WTC11 (cell line): ENCODE measurements at regions not wholly inside any gene's neighbourhood (a gene's known extent, or its start where the extent isn't known, plus 50 kb on each side); places are given as distances from the start of the nearest gene placed in this dataset.

Source experiments
- E2F1 ChIP-seq: sonication (generic); formaldehyde crosslinking; IDR thresholded peaks from 2 replicates; pipeline ENCODE4 v1.8.0; 2022; ENCODE audit warnings: mild to moderate bottlenecking, missing genetic modification reagents
- E2F4 ChIP-seq: sonication (generic); formaldehyde crosslinking; IDR thresholded peaks from 2 replicates; pipeline ENCODE4 v1.8.1; 2022; ENCODE audit warnings: low read depth, mild to moderate bottlenecking, moderate library complexity, missing genetic modification reagents, borderline replicate concordance
- SMAD4 ChIP-seq: sonication (generic); formaldehyde crosslinking; IDR thresholded peaks from 2 replicates; pipeline ENCODE4 v1.8.0; 2022; ENCODE audit warnings: mild to moderate bottlenecking, missing genetic modification reagents
- TEAD1 ChIP-seq: sonication (generic); formaldehyde crosslinking; IDR thresholded peaks from 2 replicates; pipeline ENCODE4 v1.8.0; 2022; ENCODE audit warnings: mild to moderate bottlenecking, missing genetic modification reagents
- TF ChIP-seq, protein P1 (sequence below): fragments of 200-600 bp; IDR thresholded peaks from 2 replicates; pipeline ENCODE4 v1.8.0; 2022; ENCODE audit warnings: antibody characterized with exemption
- TF ChIP-seq, protein P2 (sequence below): sonication (generic); formaldehyde crosslinking; IDR thresholded peaks from 2 replicates; pipeline ENCODE4 v1.8.0; 2022; ENCODE audit warnings: mild to moderate bottlenecking, missing genetic modification reagents
- TF ChIP-seq, protein P3 (sequence below): sonication (generic); formaldehyde crosslinking; IDR thresholded peaks from 2 replicates; pipeline ENCODE4 v1.8.0; 2022; ENCODE audit warnings: missing genetic modification reagents

- TF ChIP-seq, protein P1, sequence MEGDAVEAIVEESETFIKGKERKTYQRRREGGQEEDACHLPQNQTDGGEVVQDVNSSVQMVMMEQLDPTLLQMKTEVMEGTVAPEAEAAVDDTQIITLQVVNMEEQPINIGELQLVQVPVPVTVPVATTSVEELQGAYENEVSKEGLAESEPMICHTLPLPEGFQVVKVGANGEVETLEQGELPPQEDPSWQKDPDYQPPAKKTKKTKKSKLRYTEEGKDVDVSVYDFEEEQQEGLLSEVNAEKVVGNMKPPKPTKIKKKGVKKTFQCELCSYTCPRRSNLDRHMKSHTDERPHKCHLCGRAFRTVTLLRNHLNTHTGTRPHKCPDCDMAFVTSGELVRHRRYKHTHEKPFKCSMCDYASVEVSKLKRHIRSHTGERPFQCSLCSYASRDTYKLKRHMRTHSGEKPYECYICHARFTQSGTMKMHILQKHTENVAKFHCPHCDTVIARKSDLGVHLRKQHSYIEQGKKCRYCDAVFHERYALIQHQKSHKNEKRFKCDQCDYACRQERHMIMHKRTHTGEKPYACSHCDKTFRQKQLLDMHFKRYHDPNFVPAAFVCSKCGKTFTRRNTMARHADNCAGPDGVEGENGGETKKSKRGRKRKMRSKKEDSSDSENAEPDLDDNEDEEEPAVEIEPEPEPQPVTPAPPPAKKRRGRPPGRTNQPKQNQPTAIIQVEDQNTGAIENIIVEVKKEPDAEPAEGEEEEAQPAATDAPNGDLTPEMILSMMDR = no peak
- TF ChIP-seq, protein P2, sequence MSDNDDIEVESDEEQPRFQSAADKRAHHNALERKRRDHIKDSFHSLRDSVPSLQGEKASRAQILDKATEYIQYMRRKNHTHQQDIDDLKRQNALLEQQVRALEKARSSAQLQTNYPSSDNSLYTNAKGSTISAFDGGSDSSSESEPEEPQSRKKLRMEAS (CRISPR knock-in tag) = no peak
- TF ChIP-seq TEAD1 (CRISPR knock-in tag) (no peak), SMAD4 (CRISPR knock-in tag) (no peak), E2F4 (no peak), E2F1 (no peak)
- TF ChIP-seq, protein P3, sequence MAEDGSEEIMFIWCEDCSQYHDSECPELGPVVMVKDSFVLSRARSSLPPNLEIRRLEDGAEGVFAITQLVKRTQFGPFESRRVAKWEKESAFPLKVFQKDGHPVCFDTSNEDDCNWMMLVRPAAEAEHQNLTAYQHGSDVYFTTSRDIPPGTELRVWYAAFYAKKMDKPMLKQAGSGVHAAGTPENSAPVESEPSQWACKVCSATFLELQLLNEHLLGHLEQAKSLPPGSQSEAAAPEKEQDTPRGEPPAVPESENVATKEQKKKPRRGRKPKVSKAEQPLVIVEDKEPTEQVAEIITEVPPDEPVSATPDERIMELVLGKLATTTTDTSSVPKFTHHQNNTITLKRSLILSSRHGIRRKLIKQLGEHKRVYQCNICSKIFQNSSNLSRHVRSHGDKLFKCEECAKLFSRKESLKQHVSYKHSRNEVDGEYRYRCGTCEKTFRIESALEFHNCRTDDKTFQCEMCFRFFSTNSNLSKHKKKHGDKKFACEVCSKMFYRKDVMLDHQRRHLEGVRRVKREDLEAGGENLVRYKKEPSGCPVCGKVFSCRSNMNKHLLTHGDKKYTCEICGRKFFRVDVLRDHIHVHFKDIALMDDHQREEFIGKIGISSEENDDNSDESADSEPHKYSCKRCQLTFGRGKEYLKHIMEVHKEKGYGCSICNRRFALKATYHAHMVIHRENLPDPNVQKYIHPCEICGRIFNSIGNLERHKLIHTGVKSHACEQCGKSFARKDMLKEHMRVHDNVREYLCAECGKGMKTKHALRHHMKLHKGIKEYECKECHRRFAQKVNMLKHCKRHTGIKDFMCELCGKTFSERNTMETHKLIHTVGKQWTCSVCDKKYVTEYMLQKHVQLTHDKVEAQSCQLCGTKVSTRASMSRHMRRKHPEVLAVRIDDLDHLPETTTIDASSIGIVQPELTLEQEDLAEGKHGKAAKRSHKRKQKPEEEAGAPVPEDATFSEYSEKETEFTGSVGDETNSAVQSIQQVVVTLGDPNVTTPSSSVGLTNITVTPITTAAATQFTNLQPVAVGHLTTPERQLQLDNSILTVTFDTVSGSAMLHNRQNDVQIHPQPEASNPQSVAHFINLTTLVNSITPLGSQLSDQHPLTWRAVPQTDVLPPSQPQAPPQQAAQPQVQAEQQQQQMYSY = no peak
Observed at GRCh38 chrX:87403551-87403950, 114.1 kb upstream of the KLHL4 start.
